ENCODE measurements at regions not wholly inside any gene's neighbourhood (a gene's known extent, or its start where the extent isn't known, plus 50 kb on each side); places are given as distances from the start of the nearest gene placed in this dataset.

DNA sequence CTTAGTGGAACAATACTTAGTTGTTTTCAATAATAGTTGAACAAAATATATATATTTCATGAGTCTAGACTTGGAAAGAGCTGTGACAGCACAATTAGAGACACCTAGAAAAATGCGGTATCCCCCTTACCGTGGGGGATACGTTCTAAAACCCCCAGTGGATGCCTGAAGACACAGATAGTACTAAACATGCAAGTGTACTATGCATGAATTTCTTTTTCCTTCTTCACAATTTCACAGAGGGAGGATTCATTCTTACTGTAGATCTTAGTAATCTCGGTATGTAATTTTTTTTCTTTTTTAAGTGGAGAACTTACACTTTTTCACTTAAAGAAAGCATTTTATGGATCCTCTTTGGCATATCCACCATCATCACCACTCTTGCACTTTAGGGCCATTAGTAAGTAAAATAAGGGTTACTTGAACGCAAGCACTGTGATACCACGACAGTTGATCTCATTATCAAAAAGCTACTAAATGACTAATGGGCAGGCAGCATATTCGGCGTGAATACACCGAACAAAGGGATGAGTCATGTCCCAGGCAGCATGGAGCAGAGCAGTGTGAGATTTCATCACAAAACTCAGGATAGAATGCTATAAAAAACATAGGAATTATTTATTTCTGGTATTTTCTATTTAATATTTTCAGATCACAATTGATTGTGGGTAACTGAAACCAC is 72.3 kb upstream of the ZNF280D start:
- TF ChIP-seq, protein P1, sequence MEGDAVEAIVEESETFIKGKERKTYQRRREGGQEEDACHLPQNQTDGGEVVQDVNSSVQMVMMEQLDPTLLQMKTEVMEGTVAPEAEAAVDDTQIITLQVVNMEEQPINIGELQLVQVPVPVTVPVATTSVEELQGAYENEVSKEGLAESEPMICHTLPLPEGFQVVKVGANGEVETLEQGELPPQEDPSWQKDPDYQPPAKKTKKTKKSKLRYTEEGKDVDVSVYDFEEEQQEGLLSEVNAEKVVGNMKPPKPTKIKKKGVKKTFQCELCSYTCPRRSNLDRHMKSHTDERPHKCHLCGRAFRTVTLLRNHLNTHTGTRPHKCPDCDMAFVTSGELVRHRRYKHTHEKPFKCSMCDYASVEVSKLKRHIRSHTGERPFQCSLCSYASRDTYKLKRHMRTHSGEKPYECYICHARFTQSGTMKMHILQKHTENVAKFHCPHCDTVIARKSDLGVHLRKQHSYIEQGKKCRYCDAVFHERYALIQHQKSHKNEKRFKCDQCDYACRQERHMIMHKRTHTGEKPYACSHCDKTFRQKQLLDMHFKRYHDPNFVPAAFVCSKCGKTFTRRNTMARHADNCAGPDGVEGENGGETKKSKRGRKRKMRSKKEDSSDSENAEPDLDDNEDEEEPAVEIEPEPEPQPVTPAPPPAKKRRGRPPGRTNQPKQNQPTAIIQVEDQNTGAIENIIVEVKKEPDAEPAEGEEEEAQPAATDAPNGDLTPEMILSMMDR (IDR thresholded peaks at IDR 0.05), result no peak
- TF ChIP-seq, protein P2, sequence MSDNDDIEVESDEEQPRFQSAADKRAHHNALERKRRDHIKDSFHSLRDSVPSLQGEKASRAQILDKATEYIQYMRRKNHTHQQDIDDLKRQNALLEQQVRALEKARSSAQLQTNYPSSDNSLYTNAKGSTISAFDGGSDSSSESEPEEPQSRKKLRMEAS (CRISPR knock-in tag; IDR thresholded peaks at IDR 0.05), result no peak
- TF ChIP-seq SP1 (CRISPR knock-in tag; conservative IDR thresholded peaks at IDR 0.05), result no peak
- TF ChIP-seq NFYB (CRISPR knock-in tag; conservative IDR thresholded peaks at IDR 0.05; ENCODE audit: low read depth), result no peak
- TF ChIP-seq CREB1 (CRISPR knock-in tag; IDR thresholded peaks at IDR 0.05), result no peak

Data from WTC11 (cell line).